ENCODE measurements at regions not wholly inside any gene's neighbourhood (a gene's known extent, or its start where the extent isn't known, plus 50 kb on each side); places are given as distances from the start of the nearest gene placed in this dataset.

DNA sequence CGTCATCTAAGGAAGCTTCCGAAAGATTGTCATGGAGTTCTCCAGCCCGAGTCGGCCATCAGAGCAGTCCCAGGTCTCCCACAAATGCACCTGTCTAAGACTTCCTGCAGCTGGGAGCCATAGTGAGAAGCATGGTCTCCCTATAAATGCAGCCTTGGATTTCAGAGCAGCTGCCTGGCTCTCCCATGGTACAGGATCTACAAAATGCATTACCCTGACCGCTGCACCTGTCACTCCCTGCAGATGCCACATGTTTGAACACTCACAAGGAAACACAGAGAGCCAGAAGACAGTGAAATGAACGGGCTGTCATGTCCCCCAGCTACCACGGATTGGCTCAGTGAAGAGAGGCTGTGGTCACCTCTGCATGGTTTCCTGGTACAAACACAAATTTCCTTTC is 702.7 kb downstream of the MED13L start:
- no peak for DNase-seq (ENCODE audit: low spot score)

DNA sequence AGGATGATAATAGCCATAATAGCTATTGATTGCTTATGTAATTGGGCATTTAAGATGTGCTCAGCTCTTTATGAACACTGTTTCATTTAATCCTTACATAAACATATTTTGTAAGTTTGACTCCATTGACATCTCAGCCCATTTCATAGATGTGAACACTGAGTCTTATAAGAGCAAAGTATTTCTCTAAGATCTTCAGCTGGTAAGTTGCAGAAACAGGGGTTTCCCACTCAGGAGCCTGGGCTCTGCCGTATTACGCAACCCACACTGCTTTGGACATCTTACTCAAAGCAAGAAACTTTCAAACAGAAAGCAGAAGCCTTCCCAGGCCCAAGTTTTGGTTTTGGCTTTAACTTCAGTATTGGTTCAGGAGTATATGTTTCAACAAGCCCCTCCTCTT is 705.1 kb downstream of the MED13L start:
- no peak for DNase-seq (ENCODE audit: low spot score)

DNA sequence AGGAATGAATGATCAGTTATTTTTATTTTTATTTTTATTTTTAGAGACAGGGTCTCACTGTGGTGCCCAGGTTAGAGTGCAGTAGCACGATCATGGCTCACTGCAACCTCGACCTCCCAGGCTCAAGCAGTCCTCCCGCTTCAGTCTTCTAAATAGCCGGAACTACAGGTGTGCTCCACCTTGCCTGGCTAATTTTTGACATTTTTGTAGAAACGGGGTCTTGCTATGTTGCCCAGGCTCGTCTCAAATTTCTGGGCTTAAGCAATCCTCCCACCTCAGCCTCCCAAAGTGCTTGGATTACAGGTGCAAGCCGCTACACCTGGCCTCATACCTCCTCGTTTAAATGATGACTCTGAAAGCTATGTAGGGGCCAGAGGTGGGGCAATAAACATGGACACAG is 706.0 kb downstream of the MED13L start:
- DNase-seq (ENCODE audit: low spot score) = no peak

DNA sequence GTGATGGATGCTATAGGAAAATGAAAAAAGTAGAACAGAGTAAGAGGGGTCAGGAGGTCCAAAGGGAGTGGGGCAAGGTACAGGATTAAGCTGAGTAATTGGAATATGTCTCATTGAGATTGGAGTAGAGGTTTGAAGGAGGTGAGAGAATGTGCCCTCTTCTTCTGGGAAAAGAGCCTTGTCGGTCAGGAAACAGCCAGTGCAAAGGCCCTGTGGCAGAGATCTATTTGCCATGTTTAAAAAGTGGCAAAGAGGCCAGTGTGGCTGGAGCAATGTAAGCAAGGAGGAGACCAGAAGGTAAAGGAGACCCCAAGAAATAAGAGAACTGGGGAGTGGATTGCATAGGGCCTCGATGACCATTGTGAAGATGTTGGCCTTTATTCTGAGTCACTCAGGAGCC is 706.5 kb downstream of the MED13L start:
- DNase-seq (ENCODE audit: low spot score) = no peak

DNA sequence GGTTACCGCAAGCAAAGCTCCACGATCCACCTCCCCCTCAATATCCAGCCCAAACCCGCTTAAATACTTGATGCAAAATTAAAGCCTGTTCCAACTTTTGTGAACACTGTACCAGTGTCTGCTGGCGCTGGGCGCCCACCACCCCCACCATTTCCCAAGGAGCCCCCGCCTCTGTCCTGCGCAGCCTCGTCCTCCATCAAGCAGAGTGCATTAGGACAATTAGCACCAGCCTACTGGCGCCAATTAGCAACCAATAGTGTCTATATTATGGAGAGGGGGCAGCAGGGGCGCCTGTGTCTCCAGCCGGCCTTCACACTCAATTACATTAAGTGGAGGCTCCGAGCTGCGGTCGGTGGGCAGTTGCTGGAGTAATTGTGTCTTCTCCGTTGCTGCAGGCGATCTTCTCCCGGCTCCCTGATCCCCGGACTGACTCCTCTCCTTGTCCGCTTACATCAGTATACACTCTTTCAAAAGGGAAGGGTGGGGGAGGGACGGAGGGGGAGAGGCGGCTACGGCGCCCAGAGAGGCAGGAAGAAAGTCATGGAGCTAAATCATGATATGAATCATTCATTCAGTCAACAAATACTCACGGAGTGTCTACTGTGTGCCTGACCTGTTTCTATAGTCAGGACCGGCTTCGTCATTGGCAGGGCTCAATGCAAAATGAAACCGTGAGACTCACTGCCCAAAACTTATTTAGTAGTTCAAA is 707.3 kb downstream of the MED13L start:
- no peak for DNase-seq (ENCODE audit: low spot score)

DNA sequence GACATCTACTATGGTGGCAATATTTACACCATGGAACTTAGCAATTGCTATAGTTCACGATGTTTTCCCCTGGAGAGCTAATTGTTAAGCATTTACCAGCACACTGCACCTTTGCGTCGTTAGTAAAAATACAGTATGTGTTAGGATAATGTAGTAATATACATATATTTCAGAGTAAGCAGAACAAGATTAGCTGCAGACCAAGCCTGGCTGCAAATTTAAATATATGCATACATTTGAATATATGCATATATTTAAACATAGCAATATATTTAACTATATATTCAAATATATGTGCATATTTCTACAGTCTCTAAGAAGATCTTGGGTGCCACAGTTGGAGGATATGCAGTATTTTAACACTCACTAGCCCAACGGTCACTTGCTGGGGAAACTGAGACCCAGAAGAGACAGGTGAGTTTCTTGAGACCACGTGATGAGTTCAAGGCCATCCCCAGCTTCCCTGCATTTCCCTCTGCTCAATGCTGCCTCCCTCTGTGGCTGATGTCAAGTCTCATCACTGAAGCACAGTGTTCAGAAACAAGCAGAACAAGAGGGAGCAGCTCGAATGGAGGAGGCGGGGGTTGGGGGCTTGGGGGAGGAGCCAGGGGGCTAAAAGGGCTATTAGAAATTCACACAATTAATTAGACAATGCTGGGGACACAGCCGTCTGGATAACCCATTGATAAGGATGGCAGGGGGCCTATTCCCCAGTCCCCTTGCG is 708.0 kb downstream of the MED13L start:
- no peak for DNase-seq (ENCODE audit: low spot score)

DNA sequence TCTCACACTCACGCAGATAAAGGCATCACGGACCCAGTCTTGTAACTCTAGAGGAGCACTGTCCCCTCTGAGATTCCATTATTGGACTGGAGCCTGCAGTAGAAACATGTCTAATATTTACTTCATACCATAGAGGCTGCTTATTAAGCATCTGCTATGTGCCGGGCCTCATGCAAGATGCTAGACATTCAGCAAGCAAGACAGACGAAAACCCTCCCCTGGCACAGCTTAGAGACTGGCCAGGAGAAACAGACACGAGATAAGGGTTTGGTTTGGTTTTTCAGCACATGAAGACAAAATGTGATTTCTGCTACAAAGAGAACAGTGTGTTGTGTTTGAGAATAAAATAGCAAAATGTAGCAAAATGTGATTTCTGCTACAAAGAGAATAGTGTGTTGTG is 719.2 kb downstream of the MED13L start:
- no peak for DNase-seq (ENCODE audit: low spot score)

DNA sequence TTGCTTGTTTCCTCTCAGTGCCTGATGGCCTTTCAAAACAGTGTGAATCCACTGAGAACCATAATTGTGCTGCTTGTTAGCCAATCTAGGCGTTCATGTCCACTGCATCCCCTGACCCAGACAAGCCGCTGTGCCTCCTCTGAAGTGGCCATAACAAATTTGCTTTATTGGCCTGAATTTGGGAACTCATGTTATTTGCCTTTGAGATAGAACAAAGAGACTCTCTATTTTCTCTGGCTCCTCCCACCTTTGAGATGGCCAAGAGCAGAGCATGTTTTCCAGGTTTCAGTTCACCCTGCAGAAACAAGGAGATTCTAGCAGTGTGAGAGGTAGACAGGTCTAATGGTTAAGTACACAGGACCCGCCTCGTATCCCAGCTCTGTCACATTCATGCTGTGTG is 723.9 kb downstream of the MED13L start:
- no peak for DNase-seq (ENCODE audit: low spot score)

DNA sequence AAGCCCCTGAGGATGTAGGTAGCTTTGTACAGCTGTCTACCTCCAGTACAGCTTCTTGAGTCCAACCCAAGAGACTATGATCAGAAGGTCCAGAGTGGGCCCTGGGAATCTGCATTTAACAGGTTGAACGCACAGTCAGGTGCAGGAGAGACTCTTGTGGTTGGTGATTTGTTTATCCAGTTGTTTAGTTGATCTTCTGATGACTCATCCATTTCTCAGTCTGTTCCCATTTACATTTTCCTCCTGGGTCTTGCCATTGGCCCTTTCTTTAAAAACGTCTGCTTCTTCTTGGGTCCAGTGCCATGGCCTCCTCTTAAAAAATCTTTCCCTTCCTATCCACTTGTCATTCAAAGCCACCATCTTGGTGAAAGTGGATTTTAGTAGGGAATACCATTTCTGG is 734.2 kb downstream of the MED13L start:
- DNase-seq (ENCODE audit: low spot score) = no peak

DNA sequence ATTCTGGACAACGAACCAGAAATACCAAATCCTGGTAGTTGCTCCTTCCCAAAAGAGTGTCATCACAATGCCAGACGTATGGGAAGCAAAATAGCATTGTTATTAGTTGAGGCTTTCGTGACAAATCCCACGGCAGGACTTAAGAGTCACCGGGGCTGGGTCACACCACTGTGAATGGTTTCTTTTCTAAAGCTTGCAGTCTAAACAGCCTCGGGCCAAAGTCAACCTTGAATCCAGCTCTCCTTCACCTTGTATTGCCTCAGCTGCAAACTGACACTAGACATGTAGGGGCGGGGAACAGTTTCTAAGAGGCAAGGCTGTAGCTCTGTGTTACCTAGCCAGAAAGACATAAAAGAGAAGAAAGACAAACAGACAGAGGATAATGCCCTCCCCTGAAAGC is 734.8 kb downstream of the MED13L start:
- no peak for DNase-seq (ENCODE audit: low spot score)

DNA sequence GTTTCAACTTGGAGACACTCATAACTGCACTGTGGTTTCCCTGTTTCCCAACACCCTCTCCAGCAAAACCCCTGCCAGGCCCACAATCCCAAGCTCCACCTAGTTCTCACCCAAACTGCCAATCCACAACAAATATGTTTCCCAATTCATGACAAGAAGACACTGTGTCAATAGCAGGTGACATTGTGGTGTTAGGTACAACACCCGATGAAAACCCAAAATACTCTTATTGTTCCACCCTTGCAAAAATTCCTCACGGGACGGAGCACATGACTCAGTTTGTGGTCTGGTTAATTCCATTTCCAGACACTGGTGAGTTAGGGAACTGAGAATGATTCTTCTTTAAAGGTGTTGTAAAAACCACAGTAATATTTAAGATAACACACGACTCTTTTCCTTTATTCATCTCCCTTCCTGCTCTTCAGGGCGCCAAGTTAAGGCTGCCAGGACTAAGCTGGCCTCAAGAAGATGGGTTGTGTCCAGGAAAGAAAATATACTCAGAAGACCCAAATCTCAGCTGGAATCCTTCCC is 735.5 kb downstream of the MED13L start:
- no peak for DNase-seq (ENCODE audit: low spot score)

DNA sequence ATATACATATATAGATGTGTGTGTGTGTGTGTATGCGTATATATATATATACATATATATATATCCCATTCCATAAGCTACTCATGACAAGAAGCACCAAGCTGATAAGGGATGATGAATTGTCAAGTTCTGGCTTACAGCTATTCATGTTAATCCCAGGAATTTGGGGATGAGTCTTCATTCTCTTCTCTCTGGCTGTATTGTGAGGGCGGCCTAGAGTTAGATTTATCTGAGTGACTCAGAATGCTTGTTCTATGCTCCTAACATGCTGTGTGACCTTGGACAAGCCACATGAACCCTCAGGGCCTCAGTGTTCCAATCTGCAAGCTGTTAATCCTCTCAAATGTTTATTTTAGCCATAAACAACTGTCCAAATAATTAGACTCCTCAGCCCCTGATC is 749.0 kb downstream of the MED13L start:
- no peak for DNase-seq (ENCODE audit: low spot score)

DNA sequence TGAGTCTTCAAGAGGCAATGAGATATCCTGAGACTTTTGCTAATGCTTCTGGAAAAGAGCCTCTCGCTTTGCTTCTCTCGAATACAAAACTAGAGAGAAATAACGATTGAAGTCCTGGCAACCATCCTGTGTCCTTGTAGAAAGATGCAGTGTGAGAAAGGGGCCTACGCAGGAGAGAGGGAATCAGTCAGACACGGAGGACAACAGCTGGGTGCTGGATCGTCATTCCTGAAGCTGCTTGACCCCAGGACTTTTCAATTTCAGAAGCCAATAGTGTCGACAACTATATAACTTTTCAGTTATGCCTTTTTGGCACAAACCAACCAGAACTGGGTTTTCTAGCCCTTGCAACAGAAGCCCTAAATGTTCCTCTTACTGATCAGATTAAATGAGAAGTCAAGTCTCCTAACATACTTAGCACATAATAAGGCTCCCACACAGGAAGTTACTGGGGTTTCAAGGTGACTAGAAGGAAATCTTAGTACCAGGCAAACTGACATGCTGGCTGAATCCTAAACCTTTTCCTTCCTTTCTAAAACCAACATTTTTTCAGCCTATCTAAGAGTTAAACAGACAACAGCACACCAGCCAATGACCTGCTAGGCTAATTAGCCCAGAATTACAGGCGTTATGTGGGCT is 755.6 kb downstream of the MED13L start:
- DNase-seq (ENCODE audit: low spot score) = no peak

DNA sequence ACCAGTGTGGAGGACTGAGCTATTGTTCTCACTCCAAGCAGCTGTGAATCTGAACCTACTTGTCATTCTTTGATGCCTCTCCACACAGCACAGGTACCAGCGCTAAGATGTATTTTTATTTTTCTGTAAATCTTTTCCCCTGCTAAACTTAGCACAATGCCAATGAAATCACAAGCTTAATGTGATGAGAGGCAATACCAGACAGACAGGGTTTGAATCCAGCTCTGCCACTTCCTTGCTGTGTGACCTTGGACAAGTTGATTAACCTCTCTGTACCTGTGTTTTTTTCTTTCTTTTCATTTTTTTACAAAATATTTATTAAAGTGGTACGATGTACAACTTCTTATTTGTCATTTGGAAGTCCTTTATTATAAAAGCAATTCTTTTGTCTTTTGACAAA is 757.6 kb downstream of the MED13L start:
- DNase-seq (ENCODE audit: low spot score) = no peak

DNA sequence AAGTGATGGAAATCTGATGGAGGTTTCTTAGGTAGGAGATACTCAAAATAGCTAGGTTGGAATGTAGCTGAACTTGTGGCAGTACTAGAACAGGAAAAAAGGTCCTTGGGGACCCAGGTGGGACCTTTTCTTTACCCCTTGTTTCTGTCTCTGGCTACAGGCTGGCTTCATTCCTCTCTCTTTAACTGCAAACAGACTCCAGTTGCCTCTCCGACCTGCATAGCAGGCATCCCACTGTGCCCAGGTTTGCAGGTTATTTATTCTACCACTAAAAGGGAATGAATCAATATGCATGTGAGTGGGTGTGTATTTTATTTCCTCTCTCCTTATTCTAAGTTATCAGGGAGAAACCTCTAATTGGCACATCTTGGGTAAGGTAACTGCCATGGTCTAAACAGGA is 758.1 kb downstream of the MED13L start:
- DNase-seq (ENCODE audit: low spot score) = no peak

DNA sequence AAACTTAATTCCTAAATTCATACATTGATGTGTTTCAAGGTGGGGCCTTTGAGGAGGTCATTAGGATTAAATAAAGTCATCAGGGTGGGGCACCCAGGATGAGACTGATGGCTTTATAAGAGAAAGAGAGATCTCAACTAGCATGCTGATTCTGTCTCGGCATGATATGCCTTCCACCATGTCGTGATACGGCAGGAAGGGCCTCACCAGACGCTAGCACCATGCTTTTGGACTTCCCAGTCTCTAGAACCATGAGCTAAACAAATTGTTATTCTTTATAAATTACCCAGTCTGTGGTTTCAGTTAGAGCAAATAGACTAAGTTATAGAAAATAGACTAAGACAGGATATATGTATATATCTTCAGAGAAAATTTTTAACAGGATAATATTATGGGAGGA is 759.6 kb downstream of the MED13L start:
- no peak for DNase-seq (ENCODE audit: low spot score)

DNA sequence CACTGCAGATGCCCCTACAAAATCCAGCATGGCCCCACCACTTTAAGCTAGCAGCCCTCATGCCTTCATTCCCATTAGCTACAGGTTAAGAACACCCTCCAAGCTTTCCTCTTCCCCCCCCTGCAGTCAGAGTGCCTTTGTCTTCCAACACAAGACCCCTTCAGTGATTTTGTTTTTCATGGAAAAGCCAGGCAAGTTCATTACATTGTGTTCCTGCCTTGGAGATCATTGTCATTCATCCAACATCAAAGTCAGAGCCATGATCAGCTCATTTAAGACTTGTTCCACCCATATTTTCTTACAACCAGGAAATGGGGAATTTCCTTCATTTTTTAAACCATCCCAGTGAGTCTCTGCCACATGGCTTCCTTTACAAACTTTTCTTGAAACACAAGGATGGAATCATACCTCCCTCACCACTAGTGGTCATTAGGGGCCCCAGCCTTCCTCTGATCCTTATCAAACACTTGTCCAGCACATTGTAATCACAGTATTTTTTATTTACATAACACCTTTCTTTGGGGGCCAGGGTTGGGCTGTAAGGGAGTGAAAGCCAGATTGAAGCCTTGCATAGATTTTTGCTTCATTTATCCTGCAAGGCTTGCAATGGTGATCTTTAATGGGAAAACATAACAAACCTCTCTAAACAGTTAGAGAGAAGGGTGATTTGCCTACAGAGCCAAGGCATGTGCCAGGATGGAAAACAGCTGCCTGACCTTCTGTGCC is 765.3 kb downstream of the MED13L start:
- DNase-seq (ENCODE audit: low spot score) = no peak

DNA sequence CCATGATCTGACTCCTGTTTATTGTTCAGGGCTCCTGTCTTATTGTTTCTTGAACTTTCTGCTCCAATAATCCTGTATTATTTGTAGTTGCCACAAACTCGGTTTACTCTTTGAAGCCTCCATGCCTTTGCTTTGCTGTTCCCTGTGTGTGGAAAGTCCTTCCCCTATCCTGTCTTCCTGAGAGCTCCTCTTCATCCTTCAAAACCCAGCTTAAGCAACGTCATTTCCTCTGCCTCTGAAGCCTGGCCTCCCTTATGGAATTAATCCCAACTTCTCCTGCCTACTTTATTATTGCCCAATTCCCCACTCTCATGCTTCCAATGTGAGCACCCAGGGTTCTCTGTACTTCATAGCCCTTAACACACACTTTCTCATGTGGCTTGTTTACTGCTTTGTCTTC is 766.2 kb downstream of the MED13L start:
- no peak for DNase-seq (ENCODE audit: low spot score)

DNA sequence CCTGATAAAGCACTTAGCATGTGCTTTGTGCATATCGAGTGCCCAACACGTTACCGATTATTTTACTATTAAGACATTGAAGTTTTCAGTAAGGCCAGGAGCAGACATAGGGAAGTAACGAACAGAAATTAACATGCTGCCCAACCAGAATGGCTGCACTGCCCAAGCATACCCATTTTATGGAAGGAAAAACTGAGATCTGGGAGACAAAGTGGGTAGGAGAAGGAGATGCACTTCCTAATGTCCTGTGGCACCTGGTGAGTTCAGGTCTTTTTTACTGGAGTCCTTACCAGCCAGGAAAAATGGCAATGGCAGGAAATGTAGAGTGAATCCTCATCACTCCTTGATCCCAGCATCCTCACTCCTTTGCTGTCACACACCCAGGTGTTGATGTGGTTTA is 768.5 kb downstream of the MED13L start:
- no peak for DNase-seq (ENCODE audit: low spot score)

DNA sequence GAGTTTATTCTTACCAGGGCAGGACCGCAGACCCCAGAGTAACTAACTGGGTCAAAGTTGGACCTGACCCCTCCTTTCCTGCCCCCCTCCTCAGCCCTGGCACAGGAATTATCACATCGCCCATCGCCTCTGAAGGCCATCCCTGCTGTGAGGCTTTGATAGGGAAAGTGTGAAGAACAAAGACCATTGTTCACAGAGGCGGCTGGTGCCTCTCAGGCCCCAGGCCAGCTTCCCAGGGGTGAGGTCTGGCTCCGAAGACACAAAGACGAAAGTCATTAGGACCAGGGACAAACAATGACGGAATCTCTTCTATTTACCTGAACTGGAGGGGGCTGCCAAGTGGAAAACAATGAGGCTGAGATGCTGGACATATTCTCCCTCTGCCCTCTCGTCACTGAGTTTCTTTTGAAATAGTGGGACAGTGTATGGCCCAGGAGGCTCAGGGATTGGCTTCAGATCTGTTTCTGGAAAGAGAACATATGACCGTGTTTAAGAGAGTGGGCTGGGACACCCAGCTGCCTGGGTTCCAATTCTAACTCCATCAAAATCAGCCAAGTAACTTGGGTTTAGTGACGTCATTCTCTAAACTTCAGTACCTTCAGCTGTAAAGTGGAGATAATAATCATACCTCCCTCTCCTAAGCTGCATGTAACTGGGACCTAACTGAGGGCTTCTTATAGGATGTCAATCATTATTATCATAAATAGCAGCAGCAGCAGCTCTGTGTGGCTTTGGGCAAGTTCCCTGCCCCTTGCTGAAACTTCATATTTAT is 769.4 kb downstream of the MED13L start:
- DNase-seq (ENCODE audit: low spot score) = no peak

DNA sequence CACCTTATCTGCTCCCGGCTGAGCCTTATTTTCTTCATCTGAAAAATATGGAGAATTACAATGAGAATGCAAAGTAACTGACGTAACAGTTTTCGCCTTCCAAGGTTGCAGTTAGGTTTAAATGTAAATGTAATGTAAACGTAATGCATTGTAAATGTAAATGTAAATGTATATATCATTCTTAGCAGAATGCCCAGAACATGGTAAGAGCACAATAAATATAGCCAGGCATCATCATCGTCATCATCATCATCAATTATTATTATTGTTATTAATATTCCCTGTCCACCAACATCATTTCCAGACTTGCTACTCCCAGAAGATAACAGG is 770.0 kb downstream of the MED13L start:
- no peak for DNase-seq (ENCODE audit: low spot score)
